ENCODE measurements at regions not wholly inside any gene's neighbourhood (a gene's known extent, or its start where the extent isn't known, plus 50 kb on each side); places are given as distances from the start of the nearest gene placed in this dataset.

- TF ChIP-seq EZH2 (IDR thresholded peaks at IDR 0.05; ENCODE audit: borderline replicate concordance) (no peak), CTCF (IDR thresholded peaks at IDR 0.05; ENCODE audit: poor library complexity) (no peak), EZH2phosphoT487 (IDR thresholded peaks at IDR 0.05; ENCODE audit: low read depth, severe bottlenecking, unreplicated experiment) (no peak)
- Histone ChIP-seq H3K9me2 (replicated peaks; ENCODE audit: insufficient read depth) (no peaks in the 10 kb centered on the region), H2AFZ (no peak overlapping the region), H3K9me3 (ENCODE audit: low read depth) (no peaks in the 10 kb centered on the region), H3K27ac (no peak overlapping the region), H3K4me1 (ENCODE audit: insufficient read depth) (no peaks in the 10 kb centered on the region), H3K36me3 (replicated peaks; ENCODE audit: insufficient read depth, low read depth) (no peaks in the 10 kb centered on the region), H4K20me1 (ENCODE audit: insufficient read depth, poor library complexity, severe bottlenecking) (no peaks in the 10 kb centered on the region), H3K79me2 (no peaks in the 10 kb centered on the region), H3K4me3 (no peak overlapping the region), H3K4me2 (no peak overlapping the region), H3K27me3 (no peaks in the 10 kb centered on the region)
- DNase-seq (ENCODE audit: low spot score): no peak
- WGBS (ENCODE audit: low lambda C conversion rate, missing lambda C conversion rate): 92% methylated on average over 4 of the region's 4 CpGs
These were observed 85.6 kb upstream of the HIVEP3 start for GRCh38 chr1:42004322-42004721.

GRCh38 chr1:42003433-42003832, 84.7 kb upstream of the HIVEP3 start:
- H3K9me2 ChIP-seq (replicated peaks; ENCODE audit: insufficient read depth): no peaks in the 10 kb centered on the region
- H4K20me1 ChIP-seq (ENCODE audit: insufficient read depth, poor library complexity, severe bottlenecking): no peaks in the 10 kb centered on the region
- H3K27me3 ChIP-seq: no peaks in the 10 kb centered on the region
- H3K79me2 ChIP-seq: no peaks in the 10 kb centered on the region
- H3K4me3 ChIP-seq: no peak overlapping the region
- H2AFZ ChIP-seq: no peak overlapping the region
- TF ChIP-seq CTCF (IDR thresholded peaks at IDR 0.05; ENCODE audit: poor library complexity) (no peak), EZH2phosphoT487 (IDR thresholded peaks at IDR 0.05; ENCODE audit: low read depth, severe bottlenecking, unreplicated experiment) (no peak), EZH2 (IDR thresholded peaks at IDR 0.05; ENCODE audit: borderline replicate concordance) (no peak)
- no peak overlapping the region for H3K27ac ChIP-seq
- no peaks in the 10 kb centered on the region for H3K36me3 ChIP-seq (replicated peaks; ENCODE audit: insufficient read depth, low read depth)
- 92% methylated on average over 5 of the region's 5 CpGs for WGBS (ENCODE audit: low lambda C conversion rate, missing lambda C conversion rate)
- no peaks in the 10 kb centered on the region for H3K9me3 ChIP-seq (ENCODE audit: low read depth)
- no peak for DNase-seq (ENCODE audit: low spot score)
- H3K4me1 ChIP-seq (ENCODE audit: insufficient read depth): no peaks in the 10 kb centered on the region
- H3K4me2 ChIP-seq: no peak overlapping the region

GRCh38 chr1:42002220-42002619, 83.5 kb upstream of the HIVEP3 start:
- TF ChIP-seq EZH2 (IDR thresholded peaks at IDR 0.05; ENCODE audit: borderline replicate concordance): no peak
- TF ChIP-seq EZH2phosphoT487 (IDR thresholded peaks at IDR 0.05; ENCODE audit: low read depth, severe bottlenecking, unreplicated experiment): no peak
- no peak for TF ChIP-seq CTCF (IDR thresholded peaks at IDR 0.05; ENCODE audit: poor library complexity)
- Histone ChIP-seq H3K36me3 (replicated peaks; ENCODE audit: insufficient read depth, low read depth) (no peaks in the 10 kb centered on the region), H3K9me2 (replicated peaks; ENCODE audit: insufficient read depth) (no peaks in the 10 kb centered on the region), H2AFZ (no peak overlapping the region), H3K27me3 (no peaks in the 10 kb centered on the region), H3K79me2 (no peaks in the 10 kb centered on the region), H4K20me1 (ENCODE audit: insufficient read depth, poor library complexity, severe bottlenecking) (no peaks in the 10 kb centered on the region), H3K27ac (no peak overlapping the region), H3K9me3 (ENCODE audit: low read depth) (no peaks in the 10 kb centered on the region), H3K4me1 (ENCODE audit: insufficient read depth) (no peaks in the 10 kb centered on the region), H3K4me2 (no peak overlapping the region), H3K4me3 (no peak overlapping the region)
- WGBS (ENCODE audit: low lambda C conversion rate, missing lambda C conversion rate): 57% methylated on average over 4 of the region's 4 CpGs
- DNase-seq (ENCODE audit: low spot score): no peak

- Histone ChIP-seq H3K4me3 (no peak overlapping the region), H2AFZ (no peak overlapping the region), H3K36me3 (replicated peaks; ENCODE audit: insufficient read depth, low read depth) (no peaks in the 10 kb centered on the region), H3K4me1 (ENCODE audit: insufficient read depth) (no peaks in the 10 kb centered on the region), H3K9me3 (ENCODE audit: low read depth) (no peaks in the 10 kb centered on the region), H3K27ac (no peak overlapping the region), H3K79me2 (no peaks in the 10 kb centered on the region), H3K9me2 (replicated peaks; ENCODE audit: insufficient read depth) (no peaks in the 10 kb centered on the region), H3K4me2 (no peak overlapping the region), H3K27me3 (no peaks in the 10 kb centered on the region), H4K20me1 (ENCODE audit: insufficient read depth, poor library complexity, severe bottlenecking) (no peaks in the 10 kb centered on the region)
- 91% methylated on average over 3 of the region's 3 CpGs for WGBS (ENCODE audit: low lambda C conversion rate, missing lambda C conversion rate)
- TF ChIP-seq EZH2 (IDR thresholded peaks at IDR 0.05; ENCODE audit: borderline replicate concordance) (no peak), CTCF (IDR thresholded peaks at IDR 0.05; ENCODE audit: poor library complexity) (no peak), EZH2phosphoT487 (IDR thresholded peaks at IDR 0.05; ENCODE audit: low read depth, severe bottlenecking, unreplicated experiment) (no peak)
- DNase-seq (ENCODE audit: low spot score): no peak
These were observed 82.0 kb upstream of the HIVEP3 start for GRCh38 chr1:42000766-42001165.

Measured in hepatocyte (in vitro differentiated cells).